Hematopoietic multipotent progenitor cell (in vitro differentiated cells): ENCODE measurements at regions not wholly inside any gene's neighbourhood (a gene's known extent, or its start where the extent isn't known, plus 50 kb on each side); places are given as distances from the start of the nearest gene placed in this dataset.
A peak's percentile ranks its signal among the peaks of the same experiment; 100 is the strongest.
"Not testable (repeated sequence)": the region's sequence is repeated elsewhere in the genome, so short reads cannot be mapped to it uniquely, and the experiment has no call there.

Experiments used
- DNase-seq, 3 donors: peaks; one replicate each; pipeline ENCODE4 v3.0.0-alpha.2; 2011 to 2015; ENCODE audit warnings: low read depth in 2 of 3, low spot score in 2 of 3

GRCh38 chr9:134544388-134545214 lies 97.0 kb upstream of the COL5A1 start:
- no peak for DNase-seq

- DNase-seq = no peak
Observed at GRCh38 chr9:134545215-134545542, 96.4 kb upstream of the COL5A1 start.

GRCh38 chr9:134545543-134546245 lies 95.9 kb upstream of the COL5A1 start:
- DNase-seq = peak in 2 of 3 donors; percentile 9 to 44

DNA sequence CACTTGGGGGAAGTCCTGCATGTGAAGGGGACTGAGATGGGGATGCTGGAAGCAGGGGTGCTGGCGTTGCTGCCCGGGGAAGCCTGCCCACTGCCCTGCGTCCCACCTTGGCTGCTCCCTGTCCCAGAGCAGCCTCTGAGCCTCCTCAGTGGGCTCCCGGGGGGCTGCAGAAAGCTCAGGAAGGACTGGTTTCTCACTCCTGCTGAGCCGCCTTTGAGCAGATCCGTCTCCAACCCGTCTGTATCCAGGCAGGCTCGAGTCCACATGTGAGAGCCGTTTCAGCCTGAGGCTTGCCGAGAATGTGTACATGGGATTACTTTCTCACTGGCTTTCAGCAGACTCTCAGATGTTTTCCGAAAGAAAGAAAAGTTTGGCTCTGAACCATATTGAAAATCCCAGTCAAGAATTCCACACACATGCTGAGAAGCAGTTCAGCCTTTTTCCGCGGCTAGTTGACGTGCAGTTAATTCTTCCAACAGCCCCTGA lies 95.3 kb upstream of the COL5A1 start:
- no peak for DNase-seq

DNA sequence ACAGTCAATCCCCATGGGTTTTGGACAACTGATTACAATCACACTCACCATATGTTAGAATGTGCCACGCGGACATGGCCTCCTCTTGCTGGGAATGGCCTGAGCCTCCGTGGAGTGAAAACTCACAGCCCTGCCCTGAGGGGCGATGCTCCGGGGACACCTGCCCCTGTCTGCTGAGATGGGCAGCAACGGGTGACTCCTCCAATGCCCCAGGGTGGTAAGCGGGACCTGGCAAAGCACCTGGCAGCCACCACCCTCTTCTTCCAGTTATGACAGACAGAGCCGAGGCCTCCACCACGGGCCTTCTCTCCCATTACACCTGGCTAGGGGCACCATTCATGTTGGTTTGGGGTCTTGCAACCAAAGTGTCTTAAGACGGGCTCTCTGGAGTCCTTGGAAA lies 94.9 kb upstream of the COL5A1 start:
- DNase-seq = no peak

- DNase-seq = no peak
Observed at GRCh38 chr9:134547161-134548100, 94.2 kb upstream of the COL5A1 start.

DNA sequence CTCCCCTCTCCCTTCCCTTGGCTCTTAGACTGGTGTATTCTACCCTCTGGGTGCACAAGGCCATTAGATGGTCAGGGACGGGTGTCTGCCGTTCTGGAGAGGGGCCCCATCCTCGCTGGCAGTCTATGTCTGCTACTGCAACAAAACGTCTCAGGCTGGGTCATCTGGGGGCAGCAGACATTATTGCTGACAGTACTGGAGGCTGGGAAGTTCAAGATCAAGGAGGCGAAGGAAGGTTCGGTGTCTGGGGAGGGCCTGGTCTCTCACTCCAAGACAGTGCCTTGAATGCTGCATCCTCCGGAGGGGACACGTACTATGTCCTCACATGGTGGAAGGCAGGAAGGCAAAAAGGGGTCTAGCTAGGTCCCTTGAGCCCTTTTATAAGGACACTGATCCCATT lies 93.4 kb upstream of the COL5A1 start:
- no peak for DNase-seq

GRCh38 chr9:134548618-134549017 lies 93.0 kb upstream of the COL5A1 start:
- DNase-seq = no peak

GRCh38 chr9:134549336-134549735 lies 92.3 kb upstream of the COL5A1 start:
- no peak for DNase-seq

DNA sequence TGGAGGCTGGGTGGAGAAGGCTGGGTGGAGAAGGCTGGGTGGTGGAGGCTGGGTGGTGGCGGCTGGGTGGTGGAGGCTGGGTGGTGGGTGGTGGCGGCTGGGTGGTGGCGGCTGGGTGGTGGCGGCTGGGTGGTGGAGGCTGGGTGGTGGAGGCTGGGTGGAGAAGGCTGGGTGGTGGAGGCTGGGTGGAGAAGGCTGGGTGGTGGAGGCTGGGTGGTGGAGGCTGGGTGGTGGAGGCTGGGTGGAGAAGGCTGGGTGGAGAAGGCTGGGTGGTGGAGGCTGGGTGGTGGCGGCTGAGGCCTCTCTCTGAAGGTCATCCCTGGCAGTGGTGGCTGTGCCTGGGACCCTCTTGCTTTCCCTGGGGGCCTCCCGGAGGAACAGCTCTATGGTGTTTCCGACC lies 91.5 kb upstream of the COL5A1 start:
- not testable (repeated sequence) for DNase-seq

DNA sequence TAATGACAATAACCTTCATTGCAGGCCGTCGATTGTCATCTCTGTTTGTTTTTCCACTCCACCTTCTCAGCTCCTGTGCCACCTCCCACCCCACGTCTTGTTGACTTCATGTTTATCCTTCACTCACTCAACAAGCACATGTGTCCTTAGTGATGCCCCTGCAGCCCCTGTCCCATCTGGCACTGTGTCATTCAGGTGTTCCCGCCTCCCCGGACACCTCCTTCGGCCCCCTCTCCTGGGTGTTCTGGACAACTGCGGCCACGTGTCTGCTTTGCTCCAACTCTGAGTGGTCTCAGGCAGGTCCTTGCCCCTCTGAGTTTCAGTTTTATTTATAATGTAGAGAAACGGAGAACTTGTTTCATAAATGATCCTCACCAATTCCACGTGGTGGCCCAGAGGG lies 91.0 kb upstream of the COL5A1 start:
- no peak for DNase-seq

GRCh38 chr9:134551176-134551575 lies 90.4 kb upstream of the COL5A1 start:
- no peak for DNase-seq

GRCh38 chr9:134551644-134552348 lies 89.8 kb upstream of the COL5A1 start:
- DNase-seq = peak in 2 of 3 donors; percentile 81 to 92

DNA sequence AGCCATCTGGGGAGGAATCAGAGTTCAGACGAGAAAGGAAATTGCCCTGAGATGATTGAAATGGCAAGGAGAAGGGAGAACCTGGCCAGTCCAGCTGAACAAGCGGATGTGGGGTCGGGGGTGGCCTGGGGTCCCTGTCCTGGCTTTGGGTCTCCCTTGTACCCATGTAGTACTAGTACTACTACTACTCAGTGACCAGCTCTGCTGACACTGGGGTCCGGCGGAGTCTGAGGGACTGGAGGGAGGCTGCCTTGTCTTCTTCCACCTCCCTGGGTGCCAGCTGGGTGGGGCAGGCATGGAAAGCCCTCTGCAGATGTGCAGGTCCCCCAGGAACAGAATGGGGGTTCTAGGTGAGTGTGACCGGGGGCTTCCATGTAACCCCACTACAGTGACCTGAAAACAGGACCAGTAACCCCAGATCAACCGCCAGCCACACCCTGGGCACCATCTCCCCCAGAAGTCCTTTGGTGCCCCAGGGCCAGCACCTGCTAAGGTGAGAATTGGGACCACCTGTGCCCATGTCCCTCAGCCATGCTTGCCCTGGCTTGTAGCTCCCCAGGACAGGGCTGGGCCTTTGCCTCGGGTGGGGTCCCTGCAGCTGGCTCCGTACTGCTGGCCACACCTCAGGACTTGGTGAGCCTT lies 89.1 kb upstream of the COL5A1 start:
- DNase-seq = no peak

GRCh38 chr9:134553061-134553891 lies 88.3 kb upstream of the COL5A1 start:
- DNase-seq = no peak

- DNase-seq = no peak
Observed at GRCh38 chr9:134553996-134554372, 87.6 kb upstream of the COL5A1 start.

GRCh38 chr9:134554373-134555093 lies 87.1 kb upstream of the COL5A1 start:
- no peak for DNase-seq

GRCh38 chr9:134555094-134555650 lies 86.4 kb upstream of the COL5A1 start:
- DNase-seq = no peak
